BLaER1 treated with 17β-estradiol and CSF1 and Interleukin-3, amounts not matched to agents 10 nM and 100 nM (cell line): ENCODE measurements at regions not wholly inside any gene's neighbourhood (a gene's known extent, or its start where the extent isn't known, plus 50 kb on each side); places are given as distances from the start of the nearest gene placed in this dataset.

Experiments
- H3K27ac ChIP-seq, 11 experiments: shearing (Covaris generic); formaldehyde crosslinking; 2 replicates each; pipeline ENCODE4 v1.8.1; 2022
- H3K27me3 ChIP-seq, 11 experiments: shearing (Covaris generic); formaldehyde crosslinking; 2 replicates each; pipeline ENCODE4 v1.8.1; 2022
- H3K36me3 ChIP-seq, 11 experiments: shearing (Covaris generic); formaldehyde crosslinking; 2 replicates each; pipeline ENCODE4 v1.8.1; 2022
- H3K4me1 ChIP-seq, 10 experiments: shearing (Covaris generic); formaldehyde crosslinking; 2 replicates each; pipeline ENCODE4 v1.8.1; 2022
- H3K4me2 ChIP-seq, 11 experiments: shearing (Covaris generic); formaldehyde crosslinking; 2 replicates each; pipeline ENCODE4 v1.8.1; 2022
- H3K4me3 ChIP-seq, 10 experiments: shearing (Covaris generic); formaldehyde crosslinking; 2 replicates each; pipeline ENCODE4 v1.8.1; 2022
- H3K9ac ChIP-seq, 11 experiments: shearing (Covaris generic); formaldehyde crosslinking; 2 replicates each; pipeline ENCODE4 v1.8.1; 2022
- H3K9me3 ChIP-seq, 11 experiments: shearing (Covaris generic); formaldehyde crosslinking; replicated peaks in 1 of 11; 2 replicates each; pipeline ENCODE4 v1.8.1; 2022
- H4K20me1 ChIP-seq, 11 experiments: shearing (Covaris generic); formaldehyde crosslinking; 2 replicates each; pipeline ENCODE4 v1.8.1; 2022
- Cebpa-rat ChIP-seq, 11 experiments: shearing (Covaris generic); IDR thresholded peaks; 2 replicates each; pipeline ENCODE4 v1.8.1; 2022

DNA sequence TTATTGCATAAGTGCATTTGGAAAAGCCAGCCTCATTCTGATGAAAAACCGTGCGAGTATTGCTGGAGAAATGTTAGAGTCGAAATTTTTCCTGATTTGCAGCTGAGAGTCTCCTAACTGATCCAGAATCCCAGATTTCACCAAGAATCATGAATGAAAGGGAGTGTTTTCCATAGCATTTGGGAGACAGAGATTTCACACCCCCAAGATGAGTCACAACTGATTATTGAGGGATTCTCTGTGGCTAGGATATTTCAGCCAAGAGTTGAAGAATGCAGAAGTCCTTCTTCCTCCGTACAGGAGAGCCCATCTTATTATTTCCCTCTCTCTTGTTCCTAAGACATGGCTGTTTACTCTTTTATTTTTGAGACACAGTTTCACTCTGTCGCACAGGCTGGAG lies 82.2 kb upstream of the SALL4 start:
- Histone ChIP-seq H3K4me3 (no peak overlapping the region), H3K27ac (no peak overlapping the region), H3K9ac (no peak overlapping the region), H3K27me3 (no peaks in the 10 kb centered on the region), H4K20me1 (no peaks in the 10 kb centered on the region), H3K36me3 (no peaks in the 10 kb centered on the region), H3K9me3 (no peaks in the 10 kb centered on the region), H3K4me2 (peak overlapping the region in 2 of 11 experiments; percentile 18 to 45; a peak in 3 of 22 replicates), H3K4me1 (peaks cover 0 to 16% (median 0%) of the 10 kb centered on the region in 10 experiments; a peak in 7 of 20 replicates)
- no peak for TF ChIP-seq Cebpa-rat (IDR thresholded peaks at IDR 0.05)

DNA sequence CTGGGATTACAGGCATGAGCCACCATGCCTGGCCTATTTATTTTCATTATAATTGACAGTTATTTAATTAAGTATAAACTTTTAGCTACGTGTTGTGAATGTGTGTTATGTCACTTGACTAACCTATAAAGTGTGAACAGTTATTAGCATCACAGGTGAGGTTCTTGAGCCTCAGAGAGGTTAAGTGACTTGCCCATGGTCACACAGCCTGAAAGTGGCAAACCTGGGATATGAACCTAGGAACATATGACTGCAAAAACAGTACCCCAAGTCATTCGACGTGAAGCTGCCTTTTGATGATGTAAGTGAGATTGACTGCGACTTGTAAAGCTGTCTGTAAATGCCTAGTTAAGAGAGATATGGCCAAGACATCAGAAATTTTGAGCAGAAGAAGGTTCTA lies 77.9 kb upstream of the SALL4 start:
- Histone ChIP-seq H3K4me1 (peaks cover 8 to 14% (median 11%) of the 10 kb centered on the region in 10 experiments; a peak in 16 of 20 replicates), H3K27me3 (no peaks in the 10 kb centered on the region), H3K9ac (no peak overlapping the region), H3K4me2 (no peak overlapping the region), H3K27ac (no peak overlapping the region), H3K36me3 (no peaks in the 10 kb centered on the region), H4K20me1 (no peaks in the 10 kb centered on the region), H3K4me3 (no peak overlapping the region), H3K9me3 (no peaks in the 10 kb centered on the region)
- no peak for TF ChIP-seq Cebpa-rat (IDR thresholded peaks at IDR 0.05)

DNA sequence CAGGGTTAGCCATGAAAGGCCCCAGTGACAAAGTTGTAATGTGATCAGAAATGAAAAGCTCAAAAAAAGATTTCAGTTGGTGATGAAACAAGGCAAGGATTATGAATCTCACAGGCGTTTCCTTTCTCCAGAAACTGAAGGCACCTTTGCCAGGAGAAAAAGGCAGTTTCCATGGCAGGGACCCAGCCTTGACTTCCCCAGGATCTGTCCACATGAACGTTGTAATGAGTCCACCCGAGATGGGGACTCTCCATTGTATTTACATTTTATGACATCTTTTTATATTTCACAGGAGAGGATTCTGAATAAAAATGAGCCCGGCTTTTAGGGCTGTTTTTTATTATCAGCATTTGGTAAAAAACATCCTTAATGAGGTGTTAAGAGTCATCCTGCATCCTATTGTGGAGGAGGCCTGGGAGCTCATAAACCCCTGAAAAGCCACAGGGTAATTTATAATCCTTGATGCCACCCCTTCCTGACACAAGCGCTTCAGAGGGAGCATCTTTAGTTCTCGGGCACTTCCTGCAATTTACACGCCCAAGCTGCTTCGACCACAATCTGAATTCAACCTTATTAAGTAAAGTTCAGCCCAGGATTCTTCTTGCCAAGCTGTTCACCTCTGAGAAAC lies 74.1 kb upstream of the SALL4 start:
- Histone ChIP-seq H3K9me3 (no peaks in the 10 kb centered on the region), H3K27ac (no peak overlapping the region), H3K27me3 (no peaks in the 10 kb centered on the region), H3K9ac (0 out of 22 replicates have a peak overlapping the region, but pooled peaks of 1 of the 11 experiments have one; percentile 27), H3K36me3 (no peaks in the 10 kb centered on the region), H4K20me1 (no peaks in the 10 kb centered on the region), H3K4me1 (peaks cover 0 to 14% (median 9%) of the 10 kb centered on the region in 10 experiments; a peak in 11 of 20 replicates), H3K4me2 (peak overlapping the region in 10 of 11 experiments; percentile 4 to 52 (median 16); a peak in 13 of 22 replicates), H3K4me3 (no peak overlapping the region)
- TF ChIP-seq Cebpa-rat (IDR thresholded peaks at IDR 0.05), result no peak

DNA sequence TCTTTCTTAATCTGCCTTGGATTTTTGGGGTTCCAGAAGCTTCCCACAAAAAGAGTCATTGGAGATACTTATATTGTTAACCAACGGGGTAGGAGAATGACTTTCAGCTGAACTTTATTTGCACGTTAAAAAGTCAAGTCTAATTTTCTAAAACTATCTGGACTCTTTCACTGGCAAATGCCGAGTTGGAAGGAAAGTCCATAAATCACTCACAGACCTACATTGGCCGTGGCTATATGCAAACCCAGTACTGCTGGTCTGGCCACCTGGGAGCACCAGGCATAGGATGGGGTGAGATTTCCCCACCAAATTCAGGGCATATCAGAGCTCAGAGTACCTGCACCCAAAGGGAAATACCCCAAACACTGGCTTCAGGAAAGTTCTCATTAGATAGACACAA lies 71.3 kb upstream of the SALL4 start:
- no peaks in the 10 kb centered on the region for H3K36me3 ChIP-seq
- H3K27ac ChIP-seq, result no peak overlapping the region
- H3K4me3 ChIP-seq, result no peak overlapping the region
- peaks cover 0 to 14% (median 9%) of the 10 kb centered on the region in 10 experiments; a peak in 11 of 20 replicates for H3K4me1 ChIP-seq
- no peaks in the 10 kb centered on the region for H4K20me1 ChIP-seq
- no peak overlapping the region for H3K9ac ChIP-seq
- H3K27me3 ChIP-seq, result no peaks in the 10 kb centered on the region
- no peak for TF ChIP-seq Cebpa-rat (IDR thresholded peaks at IDR 0.05)
- no peaks in the 10 kb centered on the region for H3K9me3 ChIP-seq
- H3K4me2 ChIP-seq, result no peak overlapping the region

DNA sequence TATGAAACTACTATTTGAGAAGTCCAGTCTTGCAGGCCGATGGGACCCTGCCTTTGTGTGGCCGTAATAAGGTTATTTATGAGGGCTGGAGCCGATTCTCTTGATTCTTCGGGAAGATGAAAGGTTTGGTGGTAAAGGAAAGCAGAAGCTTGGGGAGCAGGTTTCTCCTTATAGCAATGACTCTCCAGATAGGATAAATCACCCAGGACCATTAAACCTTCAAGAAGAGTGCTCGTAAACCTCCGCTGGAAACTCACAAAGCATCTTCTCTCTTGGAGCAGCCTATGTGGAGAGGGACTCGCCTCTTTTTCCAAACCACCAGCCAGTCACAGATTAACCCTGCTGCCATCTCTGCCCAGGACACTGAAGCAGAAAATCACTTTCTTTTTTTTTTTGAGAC lies 69.6 kb upstream of the SALL4 start:
- no peak overlapping the region for H3K4me2 ChIP-seq
- H4K20me1 ChIP-seq, result no peaks in the 10 kb centered on the region
- H3K4me3 ChIP-seq, result no peak overlapping the region
- no peak for TF ChIP-seq Cebpa-rat (IDR thresholded peaks at IDR 0.05)
- no peak overlapping the region for H3K27ac ChIP-seq
- H3K9ac ChIP-seq, result no peak overlapping the region
- no peaks in the 10 kb centered on the region for H3K27me3 ChIP-seq
- H3K36me3 ChIP-seq, result no peaks in the 10 kb centered on the region
- H3K4me1 ChIP-seq, result peaks cover 0 to 13% (median 9%) of the 10 kb centered on the region in 10 experiments; a peak in 11 of 20 replicates
- no peaks in the 10 kb centered on the region for H3K9me3 ChIP-seq

DNA sequence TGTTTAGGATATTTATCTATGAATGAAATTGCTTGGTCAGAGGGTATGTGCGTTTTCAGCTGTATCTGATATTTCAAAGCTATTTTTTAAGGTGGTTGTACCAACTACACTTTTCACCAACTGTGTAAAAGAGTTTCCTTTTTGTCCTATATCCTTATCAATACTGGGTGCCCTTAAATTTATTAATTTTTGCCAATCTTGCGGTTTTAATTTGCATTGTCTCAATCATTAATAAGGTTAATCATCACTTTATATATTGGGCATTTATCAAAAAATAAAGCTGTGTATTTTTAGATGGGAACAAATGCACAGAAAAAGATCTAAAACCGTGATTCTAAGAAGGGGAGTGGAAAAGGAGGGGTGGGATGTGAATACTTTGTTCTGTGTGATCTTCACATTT lies 66.7 kb upstream of the SALL4 start:
- no peak overlapping the region for H3K9ac ChIP-seq
- no peak for TF ChIP-seq Cebpa-rat (IDR thresholded peaks at IDR 0.05)
- no peak overlapping the region for H3K27ac ChIP-seq
- H3K4me1 ChIP-seq, result no peaks in the 10 kb centered on the region
- H3K36me3 ChIP-seq, result no peaks in the 10 kb centered on the region
- no peak overlapping the region for H3K4me3 ChIP-seq
- no peaks in the 10 kb centered on the region for H3K9me3 ChIP-seq
- no peak overlapping the region for H3K4me2 ChIP-seq
- no peaks in the 10 kb centered on the region for H3K27me3 ChIP-seq
- no peaks in the 10 kb centered on the region for H4K20me1 ChIP-seq

DNA sequence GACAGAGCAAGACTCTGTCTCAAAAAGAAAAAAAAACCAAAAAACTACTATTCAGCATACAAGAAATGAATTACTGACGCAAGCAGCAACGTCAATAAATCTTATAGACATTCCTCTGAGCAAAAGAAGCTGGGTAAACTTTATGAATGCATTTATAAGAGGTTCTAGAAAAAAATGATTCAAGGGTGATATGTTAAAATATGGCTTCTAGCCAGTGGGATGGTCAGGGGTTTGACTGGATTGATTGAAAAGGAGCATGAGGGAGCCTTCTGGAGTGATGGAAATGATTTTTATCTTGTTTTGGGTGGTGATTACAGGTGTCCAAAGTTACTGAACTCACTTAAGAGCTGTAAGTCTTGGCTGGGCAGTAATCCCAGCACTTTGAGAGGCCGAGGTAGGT lies 64.9 kb upstream of the SALL4 start:
- Histone ChIP-seq H3K9ac (no peak overlapping the region), H3K4me3 (no peak overlapping the region), H4K20me1 (no peaks in the 10 kb centered on the region), H3K4me1 (no peaks in the 10 kb centered on the region), H3K27ac (no peak overlapping the region), H3K36me3 (no peaks in the 10 kb centered on the region), H3K4me2 (no peak overlapping the region), H3K9me3 (no peaks in the 10 kb centered on the region), H3K27me3 (no peaks in the 10 kb centered on the region)
- no peak for TF ChIP-seq Cebpa-rat (IDR thresholded peaks at IDR 0.05)

DNA sequence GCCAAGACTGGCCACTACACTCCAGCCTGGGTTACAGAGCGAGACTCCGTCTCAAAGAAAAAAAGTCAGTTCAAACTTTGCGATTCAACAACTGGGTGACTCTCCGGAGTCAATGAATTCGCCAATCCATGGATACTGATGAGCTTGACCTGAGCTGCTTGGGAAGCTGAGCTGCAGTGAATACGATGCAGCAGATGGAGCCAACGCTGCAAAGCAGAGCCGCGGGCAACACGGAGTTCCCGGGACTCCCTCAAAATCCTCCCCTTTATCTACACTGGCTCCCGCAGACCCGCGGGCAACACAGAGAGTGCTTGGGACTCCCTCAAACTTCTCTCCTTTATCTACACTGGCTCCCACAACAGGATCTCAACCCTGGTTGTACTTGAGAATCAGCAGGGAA lies 62.6 kb upstream of the SALL4 start:
- Histone ChIP-seq H3K4me3 (no peak overlapping the region), H3K27ac (no peak overlapping the region), H4K20me1 (no peaks in the 10 kb centered on the region), H3K4me1 (no peaks in the 10 kb centered on the region), H3K27me3 (no peaks in the 10 kb centered on the region), H3K9me3 (no peaks in the 10 kb centered on the region), H3K9ac (no peak overlapping the region), H3K36me3 (no peaks in the 10 kb centered on the region), H3K4me2 (no peak overlapping the region)
- TF ChIP-seq Cebpa-rat (IDR thresholded peaks at IDR 0.05), result no peak

DNA sequence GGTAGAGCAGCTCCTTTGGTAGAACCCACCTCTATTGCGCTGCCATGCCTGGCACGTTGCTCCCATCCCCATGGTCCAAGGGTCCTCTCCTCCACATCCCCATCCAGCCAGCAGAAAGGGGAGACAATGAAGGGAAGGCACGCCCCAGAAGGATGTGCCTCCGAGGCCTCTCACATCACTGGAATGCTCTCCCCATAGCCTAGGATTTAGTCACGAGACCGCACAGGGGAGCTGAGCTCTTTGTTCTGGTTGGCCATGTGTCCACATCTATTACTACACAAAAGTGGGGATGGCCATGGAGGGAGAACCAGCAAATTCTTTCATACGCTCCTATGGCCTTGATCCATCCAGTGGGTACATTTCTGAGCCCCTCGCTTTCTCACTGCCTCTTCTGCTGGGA lies 60.5 kb upstream of the SALL4 start:
- H3K27me3 ChIP-seq, result no peaks in the 10 kb centered on the region
- H3K27ac ChIP-seq, result no peak overlapping the region
- H3K4me3 ChIP-seq, result no peak overlapping the region
- no peaks in the 10 kb centered on the region for H3K9me3 ChIP-seq
- no peaks in the 10 kb centered on the region for H3K36me3 ChIP-seq
- H4K20me1 ChIP-seq, result no peaks in the 10 kb centered on the region
- H3K4me1 ChIP-seq, result no peaks in the 10 kb centered on the region
- no peak for TF ChIP-seq Cebpa-rat (IDR thresholded peaks at IDR 0.05)
- H3K9ac ChIP-seq, result no peak overlapping the region
- no peak overlapping the region for H3K4me2 ChIP-seq

DNA sequence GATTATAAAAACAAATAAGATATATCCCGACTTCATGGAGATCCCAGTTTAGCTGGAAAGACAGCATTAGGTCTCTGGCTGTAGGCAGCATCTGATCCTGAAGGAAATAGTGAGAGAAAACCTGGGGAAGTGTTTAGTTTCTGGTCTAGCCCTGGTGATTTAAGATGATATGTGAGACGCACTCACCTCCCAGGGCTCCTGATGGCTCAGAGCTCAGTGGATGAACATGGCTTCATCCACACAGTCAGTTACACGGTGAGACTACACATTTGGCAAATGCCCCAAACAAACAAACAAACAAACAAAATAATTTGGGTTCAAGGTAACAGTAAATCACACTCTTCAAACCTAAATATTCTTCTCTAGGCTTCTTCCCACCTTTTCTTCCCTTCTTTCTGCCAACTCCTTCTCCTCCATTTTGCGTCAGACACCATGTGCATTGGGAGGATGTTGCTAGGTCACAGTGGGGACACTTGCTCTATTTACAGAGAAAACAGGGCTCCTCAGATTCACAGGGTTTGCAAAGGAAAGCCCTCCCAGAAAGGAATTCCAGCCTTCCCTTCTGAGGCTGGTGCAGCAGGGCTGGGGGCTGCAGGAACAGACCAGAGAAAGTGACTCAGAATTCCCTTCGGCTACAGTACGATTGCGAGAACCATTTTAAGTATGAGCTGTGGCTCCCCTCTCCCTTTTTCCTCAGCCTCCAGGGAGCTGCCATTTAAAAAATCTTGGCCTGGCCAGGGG lies 59.6 kb upstream of the SALL4 start:
- Histone ChIP-seq H3K4me2 (no peak overlapping the region), H3K4me1 (no peaks in the 10 kb centered on the region), H3K27ac (no peak overlapping the region), H3K27me3 (no peaks in the 10 kb centered on the region), H3K9ac (no peak overlapping the region), H4K20me1 (no peaks in the 10 kb centered on the region), H3K9me3 (no peaks in the 10 kb centered on the region), H3K4me3 (no peak overlapping the region), H3K36me3 (no peaks in the 10 kb centered on the region)
- TF ChIP-seq Cebpa-rat (IDR thresholded peaks at IDR 0.05), result no peak
